A549 (cell line): ENCODE measurements at regions not wholly inside any gene's neighbourhood (a gene's known extent, or its start where the extent isn't known, plus 50 kb on each side); places are given as distances from the start of the nearest gene placed in this dataset.

Experiments used
- ATAC-seq, 2 experiments: fragments of 200-7000 bp in 1 of 2; fragments of >200 bp in 1 of 2; cut with Nextera tagmentation in 1 of 2; cut with Tn5 transposase in 1 of 2; 3 replicates each; pipeline versions ENCODE4 v1.8.0 to v1.9.1; 2018 to 2020; ENCODE audit warnings: mild to moderate bottlenecking in 1 of 2, moderate library complexity in 1 of 2
- CTCF ChIA-PET: fragments of 300-600 bp; sonication (Branson Sonifier 250); formaldehyde crosslinking; extraction: SDS; loops from one replicate; lab custom pipeline; 2021; ENCODE audit warnings: antibody characterized with exemption, inconsistent platforms; lab: Yijun Ruan, JAX
- POLR2A ChIA-PET: fragments of 350-600 bp; formaldehyde crosslinking; extraction: SDS; loops from one replicate; lab custom pipeline; 2021; ENCODE audit warnings: antibody characterized with exemption, inconsistent platforms; lab: Yijun Ruan, JAX
- DNase-seq, 2 experiments: peaks; one replicate each; pipeline versions ENCODE4 v3.0.0 to v3.0.0-alpha.2; 2011 to 2016; ENCODE audit warnings: low read depth in 1 of 2, low spot score in 1 of 2
- FAIRE-seq: peaks from 2 replicates; lab custom pipeline; 2011; peaks lifted over from hg19 to GRCh38; lab: Jason Lieb, UNC
- H3K27ac ChIP-seq, 2 experiments: fragments of >200 bp; sonication (Bioruptor Twin); formaldehyde crosslinking; 3 replicates each; pipeline ENCODE4 v1.5.1; 2016 to 2017
- H3K4me1 ChIP-seq: fragments of >200 bp; sonication (Bioruptor Twin); formaldehyde crosslinking; 3 replicates; pipeline ENCODE4 v1.6.1; 2016
- H3K4me2 ChIP-seq: fragments of >200 bp; sonication (Bioruptor Twin); formaldehyde crosslinking; 3 replicates; pipeline ENCODE4 v1.6.1; 2016
- H3K4me3 ChIP-seq: fragments of >200 bp; sonication (Bioruptor Twin); formaldehyde crosslinking; 3 replicates; pipeline ENCODE4 v1.5.1; 2016
- H3K9me3 ChIP-seq: fragments of >200 bp; sonication (Bioruptor Twin); formaldehyde crosslinking; 3 replicates; pipeline ENCODE4 v1.6.1; 2016
- ATOH8 ChIP-seq: fragments of 250-450 bp; sonication (Bioruptor Pico); IDR thresholded peaks from 2 replicates; pipeline ENCODE4 v1.5.0; 2020; ENCODE audit warnings: low read depth, mild to moderate bottlenecking, moderate library complexity
- BHLHE40 ChIP-seq: IDR thresholded peaks from 2 replicates; pipeline ENCODE4 v1.6.1; 2012; ENCODE audit warnings: low read depth, low read length, inconsistent platforms
- CBX2 ChIP-seq: fragments of 200-600 bp; sonication (generic); IDR thresholded peaks from 2 replicates; pipeline ENCODE4 v1.6.1; 2016; ENCODE audit warnings: low read depth, mild to moderate bottlenecking, borderline replicate concordance
- CBX8 ChIP-seq: fragments of 200-600 bp; sonication (generic); IDR thresholded peaks from 2 replicates; pipeline ENCODE4 v1.6.1; 2016
- CHD2 ChIP-seq: fragments of 150-350 bp; IDR thresholded peaks from 2 replicates; pipeline ENCODE4 v1.6.1; 2014; ENCODE audit warnings: low read length; ENCODE audit not compliant: partially characterized antibody
- EHF ChIP-seq: fragments of 250-450 bp; sonication (Bioruptor Pico); IDR thresholded peaks from 2 replicates; pipeline ENCODE4 v1.5.0; 2020; ENCODE audit warnings: mild to moderate bottlenecking
- EHMT2 ChIP-seq: fragments of 200-600 bp; sonication (generic); IDR thresholded peaks from 2 replicates; pipeline ENCODE4 v1.6.1; 2016; ENCODE audit warnings: antibody characterized with exemption, low read depth, mild to moderate bottlenecking, moderate library complexity
- ESRRA ChIP-seq: fragments of 150-350 bp; IDR thresholded peaks from 2 replicates; pipeline ENCODE4 v1.6.1; 2014; ENCODE audit warnings: mild to moderate bottlenecking, low read length, borderline replicate concordance
- GATA3 ChIP-seq: IDR thresholded peaks from 2 replicates; pipeline ENCODE4 v1.6.1; 2012; ENCODE audit warnings: borderline replicate concordance
- HDAC2 ChIP-seq: fragments of 200-600 bp; sonication (generic); IDR thresholded peaks from 2 replicates; pipeline ENCODE4 v1.6.1; 2016
- HOXB13 ChIP-seq: fragments of 250-450 bp; sonication (Bioruptor Pico); IDR thresholded peaks from 2 replicates; pipeline ENCODE4 v1.5.0; 2020; ENCODE audit warnings: low read depth, mild to moderate bottlenecking, moderate library complexity
- HOXB5 ChIP-seq: fragments of 250-450 bp; sonication (Bioruptor Pico); IDR thresholded peaks from 2 replicates; pipeline ENCODE4 v1.5.0; 2020; ENCODE audit warnings: mild to moderate bottlenecking, moderate library complexity
- JUNB ChIP-seq: fragments of >200 bp; sonication (Bioruptor Twin); formaldehyde crosslinking; IDR thresholded peaks from 2 replicates; pipeline ENCODE4 v1.6.1; 2016
- KDM5A ChIP-seq: fragments of 200-600 bp; sonication (generic); IDR thresholded peaks from 2 replicates; pipeline ENCODE4 v1.6.1; 2016; ENCODE audit warnings: antibody characterized with exemption, mild to moderate bottlenecking
- MAFK ChIP-seq: fragments of 450-650 bp; IDR thresholded peaks from 2 replicates; pipeline ENCODE4 v1.6.1; 2014; ENCODE audit not compliant: partially characterized antibody
- MAZ ChIP-seq: fragments of 150-350 bp; IDR thresholded peaks from 2 replicates; pipeline ENCODE4 v1.6.1; 2014; ENCODE audit warnings: antibody characterized with exemption, low read depth, low read length, borderline replicate concordance
- MYC ChIP-seq: IDR thresholded peaks from 2 replicates; pipeline ENCODE4 v1.6.1; 2012; ENCODE audit warnings: mild to moderate bottlenecking, inconsistent platforms, low read length, improper control_type of control experiment, borderline replicate concordance
- NFE2L2 ChIP-seq: fragments of 150-350 bp; conservative IDR thresholded peaks from 2 replicates; pipeline ENCODE4 v1.6.1; 2014; ENCODE audit warnings: low read length
- NPAS2 ChIP-seq: fragments of 250-450 bp; sonication (Bioruptor Pico); IDR thresholded peaks from 2 replicates; pipeline ENCODE4 v1.8.0; 2022; ENCODE audit warnings: mild to moderate bottlenecking, moderate library complexity, borderline replicate concordance
- PHF8 ChIP-seq: fragments of 200-600 bp; sonication (generic); IDR thresholded peaks from 2 replicates; pipeline ENCODE4 v1.6.1; 2016; ENCODE audit warnings: low read depth, mild to moderate bottlenecking, antibody characterized with exemption, moderate library complexity, borderline replicate concordance
- POLR2A ChIP-seq: IDR thresholded peaks from 2 replicates; pipeline ENCODE4 v1.6.1; 2012; ENCODE audit warnings: mild to moderate bottlenecking, low read length
- SMC3 ChIP-seq: fragments of >200 bp; sonication (Bioruptor Twin); formaldehyde crosslinking; IDR thresholded peaks from 3 replicates; pipeline ENCODE4 v1.6.1; 2018; ENCODE audit warnings: inconsistent platforms
- ZSCAN20 ChIP-seq: fragments of 250-450 bp; sonication (Bioruptor Pico); IDR thresholded peaks from 2 replicates; pipeline ENCODE4 v1.8.0; 2022; ENCODE audit warnings: mild to moderate bottlenecking, moderate library complexity
- WGBS: methylation state at CpG from one replicate; pipeline ENCODE4 v1.1.6; 2017; ENCODE audit errors: missing lambda C conversion rate; 5-methylcytosine and 5-hydroxymethylcytosine counted together
- TF ChIP-seq, protein P1 (sequence below): IDR thresholded peaks from 2 replicates; pipeline ENCODE4 v1.6.1; 2012
- TF ChIP-seq, protein P2 (sequence below): IDR thresholded peaks from 2 replicates; pipeline ENCODE4 v1.6.1; 2012
- TF ChIP-seq, protein P3 (sequence below): fragments of >200 bp; sonication (Bioruptor Twin); formaldehyde crosslinking; IDR thresholded peaks from 2 replicates; pipeline ENCODE4 v1.6.1; 2016
- TF ChIP-seq, protein P4 (sequence below): fragments of 250-450 bp; sonication (Bioruptor Pico); IDR thresholded peaks from 2 replicates; pipeline ENCODE4 v1.5.0; 2021; ENCODE audit warnings: mild to moderate bottlenecking, moderate library complexity, borderline replicate concordance

GRCh38 chr13:107361666-107362065 is 793.7 kb upstream of the ARGLU1 start:
- POLR2A ChIA-PET = no interaction called here
- no peaks in the 10 kb centered on the region for H3K9me3 ChIP-seq
- CTCF ChIA-PET = no interaction called here
- no peak overlapping the region for H3K27ac ChIP-seq
- no peak overlapping the region for H3K4me2 ChIP-seq
- 17% methylated on average over 4 of the region's 5 CpGs for WGBS
- H3K4me3 ChIP-seq = no peak overlapping the region
- FAIRE-seq (no peak), ATAC-seq (no peak), DNase-seq (no peak)
- TF ChIP-seq MYC (no peak), CBX2 (no peak), ATOH8 (CRISPR knock-in tag) (no peak), SMC3 (no peak), NPAS2 (CRISPR knock-in tag) (no peak), ESRRA (no peak), KDM5A (no peak), BHLHE40 (no peak), ZSCAN20 (CRISPR knock-in tag) (no peak), HOXB13 (CRISPR knock-in tag) (no peak), GATA3 (no peak), HOXB5 (CRISPR knock-in tag) (no peak), CHD2 (no peak), POLR2A (no peak), JUNB (no peak), CBX8 (no peak), EHF (CRISPR knock-in tag) (no peak), NFE2L2 (no peak), EHMT2 (no peak), MAFK (no peak)
- TF ChIP-seq, all 56 proteins: peak for 0
- no peaks in the 10 kb centered on the region for H3K4me1 ChIP-seq

- TF ChIP-seq CBX2 (no peak), HDAC2 (no peak), MYC (no peak), PHF8 (no peak), KDM5A (no peak), MAZ (no peak)
- TF ChIP-seq, protein P1, sequence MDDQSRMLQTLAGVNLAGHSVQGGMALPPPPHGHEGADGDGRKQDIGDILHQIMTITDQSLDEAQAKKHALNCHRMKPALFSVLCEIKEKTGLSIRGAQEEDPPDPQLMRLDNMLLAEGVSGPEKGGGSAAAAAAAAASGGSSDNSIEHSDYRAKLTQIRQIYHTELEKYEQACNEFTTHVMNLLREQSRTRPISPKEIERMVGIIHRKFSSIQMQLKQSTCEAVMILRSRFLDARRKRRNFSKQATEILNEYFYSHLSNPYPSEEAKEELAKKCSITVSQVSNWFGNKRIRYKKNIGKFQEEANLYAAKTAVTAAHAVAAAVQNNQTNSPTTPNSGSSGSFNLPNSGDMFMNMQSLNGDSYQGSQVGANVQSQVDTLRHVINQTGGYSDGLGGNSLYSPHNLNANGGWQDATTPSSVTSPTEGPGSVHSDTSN = no peak
- TF ChIP-seq, protein P2, sequence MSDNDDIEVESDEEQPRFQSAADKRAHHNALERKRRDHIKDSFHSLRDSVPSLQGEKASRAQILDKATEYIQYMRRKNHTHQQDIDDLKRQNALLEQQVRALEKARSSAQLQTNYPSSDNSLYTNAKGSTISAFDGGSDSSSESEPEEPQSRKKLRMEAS = no peak
- TF ChIP-seq, protein P3, sequence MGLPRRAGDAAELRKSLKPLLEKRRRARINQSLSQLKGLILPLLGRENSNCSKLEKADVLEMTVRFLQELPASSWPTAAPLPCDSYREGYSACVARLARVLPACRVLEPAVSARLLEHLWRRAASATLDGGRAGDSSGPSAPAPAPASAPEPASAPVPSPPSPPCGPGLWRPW = no peak
- TF ChIP-seq, protein P4, sequence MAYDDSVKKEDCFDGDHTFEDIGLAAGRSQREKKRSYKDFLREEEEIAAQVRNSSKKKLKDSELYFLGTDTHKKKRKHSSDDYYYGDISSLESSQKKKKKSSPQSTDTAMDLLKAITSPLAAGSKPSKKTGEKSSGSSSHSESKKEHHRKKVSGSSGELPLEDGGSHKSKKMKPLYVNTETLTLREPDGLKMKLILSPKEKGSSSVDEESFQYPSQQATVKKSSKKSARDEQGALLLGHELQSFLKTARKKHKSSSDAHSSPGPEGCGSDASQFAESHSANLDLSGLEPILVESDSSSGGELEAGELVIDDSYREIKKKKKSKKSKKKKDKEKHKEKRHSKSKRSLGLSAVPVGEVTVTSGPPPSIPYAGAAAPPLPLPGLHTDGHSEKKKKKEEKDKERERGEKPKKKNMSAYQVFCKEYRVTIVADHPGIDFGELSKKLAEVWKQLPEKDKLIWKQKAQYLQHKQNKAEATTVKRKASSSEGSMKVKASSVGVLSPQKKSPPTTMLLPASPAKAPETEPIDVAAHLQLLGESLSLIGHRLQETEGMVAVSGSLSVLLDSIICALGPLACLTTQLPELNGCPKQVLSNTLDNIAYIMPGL (CRISPR knock-in tag) = no peak
- H3K4me3 ChIP-seq = no peak overlapping the region
- DNase-seq (no peak), ATAC-seq (no peak), FAIRE-seq (no peak)
- H3K4me2 ChIP-seq = no peak overlapping the region
- H3K4me1 ChIP-seq = no peaks in the 10 kb centered on the region
- CTCF ChIA-PET = no interaction called here
- H3K9me3 ChIP-seq = no peaks in the 10 kb centered on the region
- POLR2A ChIA-PET = no interaction called here
- no peak overlapping the region for H3K27ac ChIP-seq
- WGBS = 8% methylated on average over 1 of the region's 1 CpG
Measured at GRCh38 chr13:107360010-107360409, 792.1 kb upstream of the ARGLU1 start.
